ENCODE measurements at regions not wholly inside any gene's neighbourhood (a gene's known extent, or its start where the extent isn't known, plus 50 kb on each side); places are given as distances from the start of the nearest gene placed in this dataset.

GRCh38 chr3:182410051-182410450 lies 383.3 kb upstream of the ATP11B start:
- ATAC-seq (ENCODE audit: low read depth) = no peak
- Histone ChIP-seq H3K56ac (ENCODE audit: extremely low read depth, insufficient read depth, low read length) (no peak overlapping the region), H3K9me3 (ENCODE audit: control insufficient read depth, insufficient read depth, low read length) (peaks cover 16% of the 10 kb centered on the region), H3K4me1 (ENCODE audit: control insufficient read depth, insufficient read depth, low read length) (no peaks in the 10 kb centered on the region), H2BK5ac (ENCODE audit: low read depth, low read length, poor library complexity, severe bottlenecking) (no peak overlapping the region), H3K4ac (ENCODE audit: low read depth, low read length) (no peak overlapping the region), H2AK5ac (ENCODE audit: low read depth, low read length) (no peak overlapping the region), H2BK20ac (ENCODE audit: low read depth, low read length) (no peak overlapping the region), H2AK9ac (replicated peaks; ENCODE audit: low read depth, low read length, poor library complexity) (no peak overlapping the region), H3K4me3 (ENCODE audit: insufficient read depth, low read depth, low read length) (no peak overlapping the region), H4K5ac (ENCODE audit: low read depth, low read length) (no peak overlapping the region), H2BK120ac (ENCODE audit: low read depth, low read length) (no peak overlapping the region), H3K9ac (ENCODE audit: low read depth, low read length) (no peak overlapping the region), H3K14ac (replicated peaks; ENCODE audit: low read depth, low read length) (no peak overlapping the region), H3K79me1 (ENCODE audit: low read depth in 1 of 2, low read length in 2 of 2) (no peaks in the 10 kb centered on the region), H4K91ac (ENCODE audit: insufficient read depth, low read depth, low read length) (no peak overlapping the region), H3K18ac (ENCODE audit: low read depth, low read length) (no peak overlapping the region), H3K9me1 (ENCODE audit: insufficient read depth, low read length) (no peaks in the 10 kb centered on the region), H3K27ac (ENCODE audit: insufficient read depth, low read length) (no peak overlapping the region), H3K23ac (ENCODE audit: low read depth, low read length) (no peak overlapping the region), H4K20me1 (ENCODE audit: insufficient read depth, low read length) (no peaks in the 10 kb centered on the region), H3K27me3 (ENCODE audit: control insufficient read depth, insufficient read depth, low read length) (no peaks in the 10 kb centered on the region), H2BK15ac (ENCODE audit: low read depth, low read length) (no peak overlapping the region), H3K4me2 (ENCODE audit: low read depth, low read length) (no peak overlapping the region), H3K36me3 (ENCODE audit: control insufficient read depth, insufficient read depth, low read length) (no peaks in the 10 kb centered on the region), H2AFZ (replicated peaks; ENCODE audit: low read length, poor library complexity) (no peak overlapping the region), H4K8ac (ENCODE audit: low read depth in 2 of 2, low read length in 2 of 2) (no peak overlapping the region)
- in situ Hi-C loops (cut with MboI; ENCODE audit: low sequenced_read_pairs) = no loop called here
- no CpG with 5 or more reads among the region's 5 CpGs for WGBS, 2 experiments (ENCODE audit: extremely low coverage in 2 of 2, insufficient read length in 1 of 2)
- intact Hi-C loops (cut with micrococcal nuclease) = no loop called here
- dilution Hi-C loops (cut with HindIII; ENCODE audit: low sequenced_read_pairs, unreplicated experiment) = no loop called here
- POLR2A ChIA-PET (ENCODE audit: unreplicated experiment) = no interaction called here
- no peak for DNase-seq
- no TSS peak for BruUV-seq (replicated peaks)
- TF ChIP-seq MAFK (IDR thresholded peaks at IDR 0.05; ENCODE audit: low read depth, low read length) = peak; percentile 62
- TF ChIP-seq RAD21 (IDR thresholded peaks at IDR 0.05; ENCODE audit: low read length) = no peak
- CTCF ChIA-PET = no interaction called here
